ENCODE measurements at regions not wholly inside any gene's neighbourhood (a gene's known extent, or its start where the extent isn't known, plus 50 kb on each side); places are given as distances from the start of the nearest gene placed in this dataset.

GRCh38 chr6:114407426-114408035, 64.7 kb upstream of the HS3ST5 start:
- no peak for TF ChIP-seq MYC (IDR thresholded peaks at IDR 0.05; ENCODE audit: low read depth, low read length)
- TF ChIP-seq CTCF (IDR thresholded peaks at IDR 0.05; ENCODE audit: low read depth, low read length), result no peak
- no peak for TF ChIP-seq POLR2A (IDR thresholded peaks at IDR 0.05; ENCODE audit: extremely low read depth, insufficient read length)
- TF ChIP-seq MAX (IDR thresholded peaks at IDR 0.05; ENCODE audit: low read depth, low read length), result no peak

GRCh38 chr6:114404339-114404955, 61.6 kb upstream of the HS3ST5 start:
- no peak for TF ChIP-seq MAX (IDR thresholded peaks at IDR 0.05; ENCODE audit: low read depth, low read length)
- TF ChIP-seq MYC (IDR thresholded peaks at IDR 0.05; ENCODE audit: low read depth, low read length), result no peak
- TF ChIP-seq CTCF (IDR thresholded peaks at IDR 0.05; ENCODE audit: low read depth, low read length), result no peak
- TF ChIP-seq POLR2A (IDR thresholded peaks at IDR 0.05; ENCODE audit: extremely low read depth, insufficient read length), result no peak
- DNase-seq (ENCODE audit: low read depth), result no peak
- no peak overlapping the region for H3K4me3 ChIP-seq (ENCODE audit: low read depth, low read length)

More at GRCh38 chr6:114407426-114408035, 64.7 kb upstream of the HS3ST5 start:
- H3K4me3 ChIP-seq (ENCODE audit: low read depth, low read length), result no peak overlapping the region
- DNase-seq (ENCODE audit: low read depth), result no peak

- DNase-seq (ENCODE audit: low read depth), result no peak
- TF ChIP-seq CTCF (IDR thresholded peaks at IDR 0.05; ENCODE audit: low read depth, low read length), result no peak
- no peak for TF ChIP-seq MAX (IDR thresholded peaks at IDR 0.05; ENCODE audit: low read depth, low read length)
- no peak for TF ChIP-seq POLR2A (IDR thresholded peaks at IDR 0.05; ENCODE audit: extremely low read depth, insufficient read length)
- TF ChIP-seq MYC (IDR thresholded peaks at IDR 0.05; ENCODE audit: low read depth, low read length), result no peak
- no peak overlapping the region for H3K4me3 ChIP-seq (ENCODE audit: low read depth, low read length)
These were observed 61.0 kb upstream of the HS3ST5 start for GRCh38 chr6:114403858-114404257.

GRCh38 chr6:114398481-114398880, 55.7 kb upstream of the HS3ST5 start:
- TF ChIP-seq MAX (IDR thresholded peaks at IDR 0.05; ENCODE audit: low read depth, low read length) (no peak), MYC (IDR thresholded peaks at IDR 0.05; ENCODE audit: low read depth, low read length) (no peak), POLR2A (IDR thresholded peaks at IDR 0.05; ENCODE audit: extremely low read depth, insufficient read length) (no peak), CTCF (IDR thresholded peaks at IDR 0.05; ENCODE audit: low read depth, low read length) (no peak)

More at GRCh38 chr6:114398481-114398880, 55.7 kb upstream of the HS3ST5 start:
- H3K4me3 ChIP-seq (ENCODE audit: low read depth, low read length), result no peak overlapping the region
- no peak for DNase-seq (ENCODE audit: low read depth)

All from NB4 (cell line).